ENCODE measurements at regions not wholly inside any gene's neighbourhood (a gene's known extent, or its start where the extent isn't known, plus 50 kb on each side); places are given as distances from the start of the nearest gene placed in this dataset.

GRCh38 chr15:98280284-98280975 lies 319.9 kb downstream of the ARRDC4 start:
- no peak for DNase-seq

GRCh38 chr15:98281130-98281529 lies 320.6 kb downstream of the ARRDC4 start:
- DNase-seq: no peak

- DNase-seq: no peak
These were observed 322.3 kb downstream of the ARRDC4 start for GRCh38 chr15:98282656-98283332.

GRCh38 chr15:98286200-98286599 lies 325.7 kb downstream of the ARRDC4 start:
- DNase-seq: no peak

- DNase-seq: no peak
These were observed 326.3 kb downstream of the ARRDC4 start for GRCh38 chr15:98286831-98287230.

GRCh38 chr15:98288091-98288590 lies 327.6 kb downstream of the ARRDC4 start:
- DNase-seq: no peak

- no peak for DNase-seq
These were observed 329.2 kb downstream of the ARRDC4 start for GRCh38 chr15:98289747-98290146.

GRCh38 chr15:98292442-98293240 lies 332.1 kb downstream of the ARRDC4 start:
- DNase-seq: peak; percentile 11

GRCh38 chr15:98294126-98294525 lies 333.6 kb downstream of the ARRDC4 start:
- no peak for DNase-seq

- DNase-seq: peak; percentile 43
These were observed 334.7 kb downstream of the ARRDC4 start for GRCh38 chr15:98295101-98295759.

- no peak for DNase-seq
These were observed 336.1 kb downstream of the ARRDC4 start for GRCh38 chr15:98296653-98297052.

- no peak for DNase-seq
These were observed 343.9 kb downstream of the ARRDC4 start for GRCh38 chr15:98304371-98304770.

- DNase-seq: no peak
These were observed 340.2 kb upstream of the IGF1R start for GRCh38 chr15:98308117-98308516.

GRCh38 chr15:98311566-98312188 lies 336.7 kb upstream of the IGF1R start:
- peak; percentile 49 for DNase-seq

GRCh38 chr15:98312913-98313312 lies 335.4 kb upstream of the IGF1R start:
- DNase-seq: no peak

GRCh38 chr15:98315971-98316370 lies 332.4 kb upstream of the IGF1R start:
- no peak for DNase-seq

- no peak for DNase-seq
These were observed 326.4 kb upstream of the IGF1R start for GRCh38 chr15:98321896-98322295.

- DNase-seq: no peak
These were observed 325.8 kb upstream of the IGF1R start for GRCh38 chr15:98322581-98322980.

GRCh38 chr15:98324341-98324970 lies 323.9 kb upstream of the IGF1R start:
- no peak for DNase-seq

- DNase-seq: no peak
These were observed 321.5 kb upstream of the IGF1R start for GRCh38 chr15:98326804-98327203.

GRCh38 chr15:98330258-98330657 lies 318.1 kb upstream of the IGF1R start:
- no peak for DNase-seq

Data from NCI-H69 (cell line).